Kasumi-1 (cell line): ENCODE measurements at regions not wholly inside any gene's neighbourhood (a gene's known extent, or its start where the extent isn't known, plus 50 kb on each side); places are given as distances from the start of the nearest gene placed in this dataset.
A peak's percentile ranks its signal among the peaks of the same experiment; 100 is the strongest.

Source experiments
- DNase-seq, 2 experiments: peaks; one replicate each; lab custom pipeline; 2025; lab: John Stamatoyannopoulos, UW

GRCh38 chr17:77001487-77001886 lies 133.3 kb downstream of the MGAT5B start:
- no peak for DNase-seq

- DNase-seq, result no peak
Measured at GRCh38 chr17:77002103-77003045, 134.2 kb downstream of the MGAT5B start.

- no peak for DNase-seq
Measured at GRCh38 chr17:77003699-77004098, 135.5 kb downstream of the MGAT5B start.

GRCh38 chr17:77006971-77007649 lies 133.7 kb upstream of the SEC14L1 start:
- no peak for DNase-seq

GRCh38 chr17:77009877-77010276 lies 130.9 kb upstream of the SEC14L1 start:
- DNase-seq, result no peak

GRCh38 chr17:77010667-77011066 lies 130.1 kb upstream of the SEC14L1 start:
- DNase-seq, result no peak

GRCh38 chr17:77011173-77012011 lies 129.4 kb upstream of the SEC14L1 start:
- DNase-seq, result peak; percentile 83 to 88

- no peak for DNase-seq
Measured at GRCh38 chr17:77018504-77018903, 122.3 kb upstream of the SEC14L1 start.

GRCh38 chr17:77019893-77020379 lies 120.8 kb upstream of the SEC14L1 start:
- no peak for DNase-seq

GRCh38 chr17:77020973-77021372 lies 119.8 kb upstream of the SEC14L1 start:
- peak; percentile 14 to 21 for DNase-seq

GRCh38 chr17:77022766-77023165 lies 118.0 kb upstream of the SEC14L1 start:
- no peak for DNase-seq

GRCh38 chr17:77025781-77026180 lies 115.0 kb upstream of the SEC14L1 start:
- DNase-seq, result no peak

GRCh38 chr17:77027271-77027889 lies 113.4 kb upstream of the SEC14L1 start:
- peak; percentile 52 to 69 for DNase-seq

GRCh38 chr17:77028900-77029299 lies 111.9 kb upstream of the SEC14L1 start:
- no peak for DNase-seq

GRCh38 chr17:77032929-77033328 lies 107.8 kb upstream of the SEC14L1 start:
- DNase-seq, result no peak

- no peak for DNase-seq
Measured at GRCh38 chr17:77033892-77034404, 106.8 kb upstream of the SEC14L1 start.

GRCh38 chr17:77034677-77035424 lies 105.9 kb upstream of the SEC14L1 start:
- no peak for DNase-seq

- no peak for DNase-seq
Measured at GRCh38 chr17:77035526-77035925, 105.2 kb upstream of the SEC14L1 start.

GRCh38 chr17:77036136-77036840 lies 104.5 kb upstream of the SEC14L1 start:
- DNase-seq, result no peak

- peak; percentile 81 to 87 for DNase-seq
Measured at GRCh38 chr17:77036841-77037381, 103.9 kb upstream of the SEC14L1 start.
